ENCODE measurements at regions not wholly inside any gene's neighbourhood (a gene's known extent, or its start where the extent isn't known, plus 50 kb on each side); places are given as distances from the start of the nearest gene placed in this dataset.

DNA sequence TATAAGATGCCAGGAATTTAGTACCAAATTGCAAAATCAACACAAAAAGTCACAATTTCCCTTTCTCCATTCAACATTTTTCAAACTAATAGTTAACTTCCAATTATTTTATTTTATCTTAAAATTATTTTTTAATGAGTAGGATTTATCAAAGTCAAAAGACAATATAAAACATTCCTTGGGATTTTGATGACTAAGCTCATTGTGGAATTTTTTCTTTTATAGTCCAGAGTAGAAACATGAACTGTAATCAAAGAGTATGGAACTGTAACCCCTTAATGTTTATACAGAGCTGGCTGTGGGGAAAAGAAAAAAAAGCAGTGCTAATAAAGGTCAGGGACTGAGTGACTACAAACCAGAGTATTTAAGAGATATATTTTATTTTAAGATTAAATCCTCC is 368.6 kb upstream of the CPXCR1 start:
- no peaks in the 10 kb centered on the region for H3K36me3 Mint-ChIP-seq
- H3K27ac Mint-ChIP-seq = no peak overlapping the region
- H3K9me3 Mint-ChIP-seq = peaks cover 0 to 5% (median 2%) of the 10 kb centered on the region in 6 donors
- no peak overlapping the region for H3K4me3 Mint-ChIP-seq
- no peaks in the 10 kb centered on the region for H3K4me1 Mint-ChIP-seq
- no peaks in the 10 kb centered on the region for H3K27me3 Mint-ChIP-seq (ENCODE audit: low read depth in 3 of 3)
- no peak for DNase-seq

DNA sequence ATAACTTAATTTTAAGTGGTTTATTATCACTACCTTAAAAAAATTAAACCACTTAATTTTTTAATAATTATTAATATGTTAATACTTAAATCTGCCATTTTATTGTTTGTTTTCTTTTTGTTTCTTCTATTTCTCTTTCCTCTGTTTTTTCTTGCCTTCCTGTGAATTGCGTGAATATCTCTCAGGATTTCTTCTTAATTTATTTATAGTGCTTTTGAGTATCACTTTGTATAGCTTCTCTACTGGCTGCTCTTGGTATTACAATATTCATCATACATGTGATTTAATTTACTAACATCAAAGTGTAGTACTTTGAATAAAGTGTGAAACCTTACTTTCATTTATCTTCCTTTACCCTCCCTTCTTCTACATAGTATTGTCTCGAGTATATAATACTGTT is 349.5 kb upstream of the CPXCR1 start:
- H3K27ac Mint-ChIP-seq = no peak overlapping the region
- H3K4me1 Mint-ChIP-seq = no peaks in the 10 kb centered on the region

DNA sequence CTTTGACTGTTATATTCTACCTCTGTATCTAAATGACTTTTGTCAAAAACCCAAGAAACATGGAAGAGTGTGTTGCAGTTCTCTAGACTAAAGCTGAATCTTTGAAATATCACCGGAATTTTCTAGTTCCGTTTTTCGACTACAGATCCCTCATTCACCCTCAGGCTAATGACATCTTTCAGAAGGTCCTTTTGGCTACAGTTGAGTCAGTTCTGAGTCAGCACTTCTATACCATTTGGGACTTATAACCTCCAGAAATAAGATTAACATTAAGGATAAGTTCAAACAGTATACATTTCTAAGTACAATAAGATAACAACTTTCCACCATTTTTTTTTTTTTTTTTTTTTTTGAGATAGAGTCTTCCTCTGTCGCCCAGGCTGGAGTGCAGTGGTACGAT is 331.0 kb upstream of the CPXCR1 start:
- Mint-ChIP-seq H3K4me3 (no peak overlapping the region), H3K27me3 (ENCODE audit: low read depth in 3 of 3) (peaks cover 0 to 4% (median 2%) of the 10 kb centered on the region in 3 donors), H3K4me1 (no peaks in the 10 kb centered on the region), H3K36me3 (no peaks in the 10 kb centered on the region), H3K27ac (no peak overlapping the region), H3K9me3 (peaks cover 0 to 5% (median 1%) of the 10 kb centered on the region in 6 donors)
- DNase-seq = no peak

More for the DNA sequence above, 349.5 kb upstream of the CPXCR1 start:
- Mint-ChIP-seq H3K4me3 (no peak overlapping the region), H3K9me3 (peaks cover 0 to 3% (median 0%) of the 10 kb centered on the region in 6 donors), H3K27me3 (ENCODE audit: low read depth in 3 of 3) (peaks cover 0 to 4% (median 2%) of the 10 kb centered on the region in 3 donors), H3K36me3 (peaks cover 0 to 3% (median 0%) of the 10 kb centered on the region in 3 donors)
- DNase-seq = no peak

DNA sequence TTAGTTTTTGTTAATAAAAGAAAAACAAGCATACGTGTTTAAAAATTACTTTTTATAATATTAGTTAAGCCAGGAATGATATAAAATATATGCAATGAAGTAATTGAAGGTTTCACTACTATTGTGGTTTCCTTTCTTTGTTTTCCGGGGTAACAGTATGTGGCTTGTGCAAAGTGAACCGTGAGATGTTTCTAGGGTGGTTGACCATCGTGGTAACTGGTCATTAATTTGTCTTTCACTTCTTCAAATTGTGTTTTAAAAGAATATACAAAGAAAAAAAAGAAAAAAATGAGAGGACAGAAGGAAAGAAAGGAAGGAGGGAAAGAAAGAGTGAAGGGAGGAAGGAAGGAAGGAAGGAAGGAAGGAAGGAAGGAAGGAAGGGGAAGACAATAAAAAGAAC is 330.1 kb upstream of the CPXCR1 start:
- peaks cover 0 to 2% (median 2%) of the 10 kb centered on the region in 3 donors for H3K27me3 Mint-ChIP-seq (ENCODE audit: low read depth in 3 of 3)
- no peak overlapping the region for H3K4me3 Mint-ChIP-seq
- peaks cover 0 to 3% (median 0%) of the 10 kb centered on the region in 6 donors for H3K9me3 Mint-ChIP-seq
- no peak overlapping the region for H3K27ac Mint-ChIP-seq
- no peaks in the 10 kb centered on the region for H3K4me1 Mint-ChIP-seq
- no peak for DNase-seq
- H3K36me3 Mint-ChIP-seq = no peaks in the 10 kb centered on the region

DNA sequence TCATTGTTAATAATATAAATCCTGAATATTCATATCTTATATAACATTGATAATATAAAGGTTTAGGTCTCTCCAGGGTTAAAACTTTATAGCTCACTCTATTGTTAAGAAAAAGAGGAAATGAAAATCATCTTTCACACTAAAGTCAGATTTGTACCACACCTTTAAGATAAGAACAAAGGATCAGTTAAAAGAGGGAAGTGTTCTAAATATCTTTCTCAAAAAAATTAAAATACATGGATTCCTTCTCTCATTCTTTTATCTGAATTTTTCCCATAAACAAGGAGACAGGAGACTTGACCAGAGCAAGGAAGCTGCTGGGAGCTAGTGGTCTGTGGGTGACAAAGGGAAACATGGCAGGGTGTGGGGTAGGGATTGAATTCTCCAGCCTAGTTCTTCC is 323.0 kb upstream of the CPXCR1 start:
- Mint-ChIP-seq H3K27me3 (ENCODE audit: low read depth in 3 of 3) (peaks cover 0 to 6% (median 3%) of the 10 kb centered on the region in 3 donors), H3K9me3 (peaks cover 0 to 2% (median 0%) of the 10 kb centered on the region in 6 donors), H3K36me3 (no peaks in the 10 kb centered on the region)

DNA sequence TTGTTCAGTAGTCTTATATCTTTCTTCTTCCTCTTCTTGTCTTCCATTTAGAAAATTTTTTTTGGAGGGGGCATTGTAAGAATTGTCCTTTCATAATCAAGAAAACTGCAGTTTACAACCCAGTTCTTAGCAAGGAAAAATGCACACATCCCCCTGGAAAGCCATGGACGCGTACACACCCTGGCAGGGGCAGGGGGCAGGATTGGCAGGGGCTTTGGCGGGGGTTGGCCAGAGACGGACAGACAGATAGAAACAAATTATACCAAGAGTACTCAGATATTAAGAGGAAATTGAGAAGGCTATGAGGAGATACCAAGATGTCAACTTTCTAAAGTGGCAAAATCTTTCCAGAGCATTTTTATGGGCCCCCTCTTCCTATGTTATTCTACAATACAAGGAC is 322.5 kb upstream of the CPXCR1 start:
- Mint-ChIP-seq H3K27ac (no peak overlapping the region), H3K27me3 (ENCODE audit: low read depth in 3 of 3) (peaks cover 0 to 6% (median 3%) of the 10 kb centered on the region in 3 donors), H3K4me1 (no peaks in the 10 kb centered on the region), H3K4me3 (no peak overlapping the region), H3K36me3 (no peaks in the 10 kb centered on the region), H3K9me3 (peaks cover 0 to 2% (median 0%) of the 10 kb centered on the region in 6 donors)
- DNase-seq = no peak

More for the DNA sequence above, 323.0 kb upstream of the CPXCR1 start:
- DNase-seq = no peak
- Mint-ChIP-seq H3K4me1 (no peaks in the 10 kb centered on the region), H3K4me3 (no peak overlapping the region), H3K27ac (no peak overlapping the region)

DNA sequence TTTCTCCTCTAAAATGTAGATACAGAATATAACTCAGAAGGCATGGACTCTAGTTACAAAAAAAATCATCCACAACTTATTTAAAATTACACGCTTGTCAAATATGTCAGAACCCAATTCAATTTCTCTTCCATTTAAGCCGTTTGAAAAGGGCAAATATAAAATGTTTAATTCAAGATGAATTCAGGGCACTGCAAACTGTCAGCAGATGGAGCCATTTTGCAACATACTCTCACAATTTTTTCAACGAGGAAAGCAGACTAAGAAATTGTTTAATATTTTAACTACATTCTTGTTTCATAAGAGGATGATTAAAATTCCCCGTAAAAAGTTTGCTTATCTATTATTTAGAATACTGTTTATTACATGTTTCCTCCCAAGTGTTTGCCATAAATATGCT is 321.3 kb upstream of the CPXCR1 start:
- no peaks in the 10 kb centered on the region for H3K4me1 Mint-ChIP-seq
- H3K4me3 Mint-ChIP-seq = no peak overlapping the region
- H3K9me3 Mint-ChIP-seq = peaks cover 0 to 2% (median 0%) of the 10 kb centered on the region in 6 donors
- H3K27me3 Mint-ChIP-seq (ENCODE audit: low read depth in 3 of 3) = peaks cover 0 to 6% (median 3%) of the 10 kb centered on the region in 3 donors
- no peak overlapping the region for H3K27ac Mint-ChIP-seq
- no peak for DNase-seq
- no peaks in the 10 kb centered on the region for H3K36me3 Mint-ChIP-seq

DNA sequence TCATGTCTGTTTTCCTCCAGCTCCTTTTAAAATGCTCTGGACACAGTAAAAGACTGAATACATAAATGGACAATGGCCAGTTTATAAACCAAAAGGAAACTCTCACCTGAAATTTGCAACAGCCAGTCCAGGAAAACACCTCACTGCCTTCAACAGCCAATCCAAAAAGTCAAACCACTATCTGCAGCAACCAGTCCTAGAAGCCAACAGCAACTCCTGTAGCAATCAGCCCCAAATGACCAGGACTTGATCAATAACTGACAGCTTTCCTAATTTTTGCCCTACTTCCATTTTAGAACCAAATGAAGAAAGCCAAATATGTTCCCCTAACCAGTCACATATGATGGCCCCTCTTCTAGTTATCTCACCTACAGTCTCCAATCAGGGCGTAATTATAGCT is 309.5 kb upstream of the CPXCR1 start:
- Mint-ChIP-seq H3K27me3 (ENCODE audit: low read depth in 3 of 3) (peaks cover 0 to 3% (median 2%) of the 10 kb centered on the region in 3 donors), H3K9me3 (peaks cover 0 to 16% (median 6%) of the 10 kb centered on the region in 6 donors), H3K4me3 (no peak overlapping the region), H3K27ac (no peak overlapping the region), H3K36me3 (no peaks in the 10 kb centered on the region), H3K4me1 (no peaks in the 10 kb centered on the region)
- DNase-seq = no peak

DNA sequence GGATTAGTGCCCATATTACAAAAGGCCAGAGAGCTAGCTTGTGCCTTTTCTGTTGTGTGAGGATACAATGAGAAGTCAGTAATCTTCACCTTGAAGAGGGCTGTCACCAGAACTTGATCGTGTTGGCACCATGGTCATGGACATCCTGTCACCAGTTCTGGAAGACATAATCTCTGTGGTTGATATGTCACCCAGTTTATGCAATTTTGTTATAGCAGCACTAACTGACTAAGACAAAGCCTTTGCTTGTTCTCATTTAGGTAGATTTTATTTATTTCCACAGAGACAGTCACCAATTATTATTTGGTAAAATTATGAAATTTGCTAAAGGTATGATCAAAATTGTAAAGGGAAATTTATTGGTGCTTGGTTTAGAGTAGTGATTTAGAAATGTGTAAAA is 308.8 kb upstream of the CPXCR1 start:
- Mint-ChIP-seq H3K36me3 (no peaks in the 10 kb centered on the region), H3K4me3 (no peak overlapping the region), H3K4me1 (no peaks in the 10 kb centered on the region), H3K9me3 (peaks cover 0 to 16% (median 7%) of the 10 kb centered on the region in 6 donors), H3K27ac (no peak overlapping the region), H3K27me3 (ENCODE audit: low read depth in 3 of 3) (peaks cover 0 to 3% (median 2%) of the 10 kb centered on the region in 3 donors)
- DNase-seq = no peak

DNA sequence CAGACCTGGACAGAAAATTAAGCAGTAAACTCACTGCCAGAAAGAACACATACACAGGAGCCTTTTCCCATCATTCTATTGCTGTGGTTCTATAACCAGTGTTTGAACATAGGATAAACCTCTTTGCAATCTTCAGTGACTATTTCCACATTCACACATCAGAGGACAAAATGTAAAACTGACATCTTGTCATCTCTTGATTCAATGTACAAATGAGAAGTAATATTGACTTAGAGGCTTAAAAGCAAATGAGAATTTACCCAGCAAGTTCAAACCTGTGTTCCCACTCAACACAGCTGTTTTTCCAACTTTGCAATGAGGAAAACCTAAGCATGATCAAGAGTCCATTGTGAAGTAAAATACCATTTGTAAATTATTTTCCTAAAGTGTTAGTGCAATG is 307.1 kb upstream of the CPXCR1 start:
- Mint-ChIP-seq H3K9me3 (peaks cover 0 to 14% (median 8%) of the 10 kb centered on the region in 6 donors), H3K36me3 (no peaks in the 10 kb centered on the region), H3K4me1 (no peaks in the 10 kb centered on the region), H3K4me3 (no peak overlapping the region), H3K27me3 (ENCODE audit: low read depth in 3 of 3) (peaks cover 0 to 2% (median 2%) of the 10 kb centered on the region in 3 donors), H3K27ac (no peak overlapping the region)
- DNase-seq = no peak
